GM12878 (cell line): ENCODE measurements at regions not wholly inside any gene's neighbourhood (a gene's known extent, or its start where the extent isn't known, plus 50 kb on each side); places are given as distances from the start of the nearest gene placed in this dataset.
A peak's percentile ranks its signal among the peaks of the same experiment; 100 is the strongest.

Experiments
- BACH1 ChIP-seq: fragments of 450-650 bp; IDR thresholded peaks from 2 replicates; pipeline ENCODE4 v1.6.1; 2017; ENCODE audit warnings: mild to moderate bottlenecking, borderline replicate concordance
- CBFB ChIP-seq: IDR thresholded peaks from 2 replicates; pipeline ENCODE4 v1.6.1; 2016; ENCODE audit warnings: antibody characterized with exemption, low read depth
- CBX5 ChIP-seq: sonication (generic); IDR thresholded peaks from 2 replicates; pipeline ENCODE4 v1.6.1; 2016; ENCODE audit warnings: low read depth, moderate library complexity, mild to moderate bottlenecking, inconsistent platforms
- E2F4 ChIP-seq: IDR thresholded peaks from 2 replicates; pipeline ENCODE4 v1.6.1; 2012; ENCODE audit warnings: low read depth, low read length, improper control_type of control experiment
- HCFC1 ChIP-seq: fragments of 150-350 bp; IDR thresholded peaks from 2 replicates; pipeline ENCODE4 v1.6.1; 2014; ENCODE audit warnings: low read length
- JUNB ChIP-seq: IDR thresholded peaks from 2 replicates; pipeline ENCODE4 v1.6.1; 2016; ENCODE audit warnings: antibody characterized with exemption, mild to moderate bottlenecking
- KLF5 ChIP-seq: fragments of 450-650 bp; IDR thresholded peaks from 2 replicates; pipeline ENCODE4 v1.6.1; 2014; ENCODE audit warnings: mild to moderate bottlenecking; ENCODE audit not compliant: partially characterized antibody
- MTA2 ChIP-seq: fragments of 450-650 bp; IDR thresholded peaks from 2 replicates; pipeline ENCODE4 v1.6.1; 2016; ENCODE audit warnings: low read depth, mild to moderate bottlenecking, moderate library complexity
- NBN ChIP-seq: fragments of 450-650 bp; IDR thresholded peaks from 2 replicates; pipeline ENCODE4 v1.6.1; 2016
- NFXL1 ChIP-seq: fragments of 450-650 bp; IDR thresholded peaks from 2 replicates; pipeline ENCODE4 v1.6.1; 2017; ENCODE audit warnings: antibody characterized with exemption, mild to moderate bottlenecking, borderline replicate concordance
- NR2C1 ChIP-seq: fragments of 450-650 bp; IDR thresholded peaks from 2 replicates; pipeline ENCODE4 v1.6.1; 2017; ENCODE audit warnings: antibody characterized with exemption, mild to moderate bottlenecking, moderate library complexity
- NR2C2 ChIP-seq: IDR thresholded peaks from 2 replicates; pipeline ENCODE4 v1.6.1; 2011; ENCODE audit warnings: borderline replicate concordance, low read depth; ENCODE audit not compliant: control insufficient read depth, insufficient read length
- PAX5 ChIP-seq: IDR thresholded peaks from 2 replicates; pipeline ENCODE4 v1.6.1; 2011; ENCODE audit warnings: low read depth, low read length, borderline replicate concordance
- RAD21 ChIP-seq: IDR thresholded peaks from 2 replicates; pipeline ENCODE4 v1.6.1; 2011; ENCODE audit warnings: mild to moderate bottlenecking, low read depth, low read length, moderate library complexity; ENCODE audit not compliant: insufficient read depth
- SKIL ChIP-seq: fragments of 450-650 bp; IDR thresholded peaks from 2 replicates; pipeline ENCODE4 v1.6.1; 2017; ENCODE audit warnings: mild to moderate bottlenecking, low read depth, inconsistent platforms; ENCODE audit not compliant: poor library complexity, severe bottlenecking
- SREBF1 ChIP-seq: IDR thresholded peaks from 2 replicates; pipeline ENCODE4 v1.6.1; 2012; ENCODE audit warnings: mild to moderate bottlenecking, low read length
- STAT3 ChIP-seq: IDR thresholded peaks from 2 replicates; pipeline ENCODE4 v1.6.1; 2011; ENCODE audit warnings: low read depth, low read length, improper control_type of control experiment
- TBL1XR1 ChIP-seq: IDR thresholded peaks from 2 replicates; pipeline ENCODE4 v1.6.1; 2012; ENCODE audit warnings: low read depth, low read length, improper control_type of control experiment
- USF1 ChIP-seq: IDR thresholded peaks from 2 replicates; pipeline ENCODE4 v1.6.1; 2011; ENCODE audit warnings: borderline replicate concordance, low read depth, mild to moderate bottlenecking, moderate library complexity, mixed read lengths, low read length; ENCODE audit not compliant: insufficient read depth; ENCODE audit errors: extremely low read length
- WRNIP1 ChIP-seq: IDR thresholded peaks from 2 replicates; pipeline ENCODE4 v1.6.1; 2011; ENCODE audit warnings: low read depth, low read length, improper control_type of control experiment, borderline replicate concordance
- YY1 ChIP-seq: IDR thresholded peaks from 2 replicates; pipeline ENCODE4 v1.6.1; 2011; ENCODE audit warnings: low read depth, mild to moderate bottlenecking, low read length
- ZBTB40 ChIP-seq: fragments of 450-650 bp; IDR thresholded peaks from 2 replicates; pipeline ENCODE4 v1.6.1; 2016; ENCODE audit warnings: mild to moderate bottlenecking, moderate library complexity, borderline replicate concordance
- ZNF24 ChIP-seq: fragments of 450-650 bp; IDR thresholded peaks from 2 replicates; pipeline ENCODE4 v1.6.1; 2017; ENCODE audit warnings: antibody characterized with exemption, mild to moderate bottlenecking
- ZNF622 ChIP-seq: fragments of 450-650 bp; IDR thresholded peaks from 2 replicates; pipeline ENCODE4 v1.6.1; 2017; ENCODE audit warnings: mild to moderate bottlenecking, inconsistent platforms

GRCh38 chr18:2395427-2396161 is 175.7 kb downstream of the METTL4 start (continued):
- TF ChIP-seq SKIL, result peak; percentile 68
- TF ChIP-seq NFXL1, result no peak
- TF ChIP-seq NR2C1, result no peak
- no peak for TF ChIP-seq STAT3
- TF ChIP-seq CBFB, result no peak
- TF ChIP-seq ZBTB40, result no peak
- TF ChIP-seq USF1, result no peak
- no peak for TF ChIP-seq NR2C2
- TF ChIP-seq NBN, result 0 out of 2 replicates have a peak, but pooled peaks have one; percentile 35
- no peak for TF ChIP-seq YY1
- TF ChIP-seq E2F4, result no peak
- TF ChIP-seq KLF5, result no peak
- peak; percentile 65 for TF ChIP-seq MTA2
- no peak for TF ChIP-seq ZNF622
- TF ChIP-seq TBL1XR1, result no peak
- no peak for TF ChIP-seq HCFC1
- no peak for TF ChIP-seq JUNB
- TF ChIP-seq PAX5, result no peak
- 0 out of 2 replicates have a peak, but pooled peaks have one; percentile 34 for TF ChIP-seq SREBF1
- TF ChIP-seq BACH1, result no peak
- TF ChIP-seq RAD21, result no peak
- no peak for TF ChIP-seq CBX5
- TF ChIP-seq ZNF24, result no peak
- TF ChIP-seq WRNIP1, result no peak
